ENCODE measurements at regions not wholly inside any gene's neighbourhood (a gene's known extent, or its start where the extent isn't known, plus 50 kb on each side); places are given as distances from the start of the nearest gene placed in this dataset.

DNA sequence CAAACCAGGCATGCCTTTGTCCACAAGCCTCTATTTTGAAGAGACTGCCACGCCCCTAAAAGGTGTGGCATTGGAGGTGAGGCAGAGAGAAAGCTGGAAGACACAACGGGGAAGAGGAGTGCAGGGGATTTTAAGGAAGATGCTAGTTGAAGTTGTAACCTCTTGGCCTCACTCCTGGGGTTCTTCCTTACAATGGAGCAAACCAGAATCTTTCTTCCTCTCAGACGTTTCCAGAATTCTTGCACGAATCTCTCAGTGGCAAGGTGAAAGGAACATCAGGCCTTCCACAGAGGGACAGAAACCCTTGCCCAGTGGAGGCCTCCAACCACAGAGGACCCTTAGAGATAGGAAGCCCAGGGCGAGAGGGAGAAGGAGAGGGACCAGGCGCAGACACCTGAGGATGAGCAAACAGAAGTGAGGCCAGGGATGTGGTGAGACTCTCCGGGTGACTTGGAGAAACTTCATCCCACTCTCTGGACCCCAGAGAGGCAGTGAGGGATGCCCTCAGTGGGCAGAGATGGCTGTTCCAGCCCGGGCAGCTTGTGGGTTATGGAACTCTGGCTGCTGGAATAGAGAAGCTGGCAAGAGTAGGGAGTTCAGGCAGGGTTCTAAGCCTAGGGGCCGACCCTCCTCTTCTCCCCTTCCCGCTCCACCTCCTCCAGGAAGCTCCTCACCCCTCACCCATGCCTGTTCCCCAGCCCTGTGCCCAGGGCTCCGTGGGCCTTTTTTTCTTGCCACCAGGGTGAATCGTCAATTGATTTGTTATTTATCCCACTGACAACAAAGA, 136.8 kb upstream of the RUNX3 start:
- H3K4me3 ChIP-seq (ENCODE audit: low read length), result no peak overlapping the region
- no peaks in the 10 kb centered on the region for H3K27me3 ChIP-seq (ENCODE audit: insufficient read depth, low read length)
- H3K4me1 ChIP-seq (ENCODE audit: insufficient read depth, low read length), result peaks cover 28% of the 10 kb centered on the region
- H3K9me3 ChIP-seq (ENCODE audit: low read depth, low read length), result no peaks in the 10 kb centered on the region

DNA sequence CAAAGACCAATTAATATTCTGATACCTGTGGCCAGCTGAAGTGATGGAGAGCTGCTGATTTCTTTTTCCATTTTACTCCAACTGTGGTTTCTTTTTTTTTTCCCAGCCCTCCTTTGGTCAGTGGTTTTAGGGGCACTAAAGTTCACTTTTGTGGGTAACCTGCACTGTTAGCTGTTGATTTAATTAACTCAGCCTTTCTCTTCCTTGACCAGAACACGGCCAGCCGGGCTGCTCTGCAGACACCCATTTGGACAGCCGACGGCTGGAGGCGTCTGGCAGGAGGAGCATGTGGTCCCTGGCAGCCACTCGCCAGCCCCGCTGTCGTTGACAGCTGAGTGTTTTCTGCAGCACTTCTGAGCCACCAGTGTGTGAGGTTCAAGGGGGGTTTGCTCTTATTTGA, 136.2 kb upstream of the RUNX3 start:
- H3K27me3 ChIP-seq (ENCODE audit: insufficient read depth, low read length), result no peaks in the 10 kb centered on the region
- H3K4me1 ChIP-seq (ENCODE audit: insufficient read depth, low read length), result peaks cover 28% of the 10 kb centered on the region
- no peak overlapping the region for H3K4me3 ChIP-seq (ENCODE audit: low read length)

DNA sequence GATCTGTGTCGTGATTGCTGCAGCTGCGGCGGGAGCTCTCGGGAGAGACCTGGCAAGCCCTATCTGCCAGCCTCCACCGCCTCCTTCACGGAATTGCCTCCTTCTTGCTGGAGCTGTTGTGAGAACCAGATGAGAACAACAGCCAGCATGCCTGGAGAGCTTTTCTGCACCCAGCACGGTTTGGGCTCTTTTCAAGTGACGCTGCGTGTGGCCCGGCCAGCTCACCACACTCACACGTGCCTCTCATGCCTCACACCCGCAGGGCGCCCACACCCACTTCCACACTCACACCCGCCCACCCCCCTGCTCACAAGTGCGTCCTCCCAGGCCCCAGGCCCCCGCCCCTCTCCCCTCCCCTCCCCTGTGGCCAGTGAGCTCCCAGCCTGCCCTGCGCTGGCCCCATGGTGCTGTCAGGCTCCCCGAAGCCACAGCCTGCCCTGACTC, 135.7 kb upstream of the RUNX3 start:
- no peak overlapping the region for H3K4me3 ChIP-seq (ENCODE audit: low read length)
- peaks cover 28% of the 10 kb centered on the region for H3K4me1 ChIP-seq (ENCODE audit: insufficient read depth, low read length)
- no peaks in the 10 kb centered on the region for H3K27me3 ChIP-seq (ENCODE audit: insufficient read depth, low read length)
- no peaks in the 10 kb centered on the region for H3K9me3 ChIP-seq (ENCODE audit: low read depth, low read length)

More for the DNA sequence above, 136.2 kb upstream of the RUNX3 start:
- no peaks in the 10 kb centered on the region for H3K9me3 ChIP-seq (ENCODE audit: low read depth, low read length)

DNA sequence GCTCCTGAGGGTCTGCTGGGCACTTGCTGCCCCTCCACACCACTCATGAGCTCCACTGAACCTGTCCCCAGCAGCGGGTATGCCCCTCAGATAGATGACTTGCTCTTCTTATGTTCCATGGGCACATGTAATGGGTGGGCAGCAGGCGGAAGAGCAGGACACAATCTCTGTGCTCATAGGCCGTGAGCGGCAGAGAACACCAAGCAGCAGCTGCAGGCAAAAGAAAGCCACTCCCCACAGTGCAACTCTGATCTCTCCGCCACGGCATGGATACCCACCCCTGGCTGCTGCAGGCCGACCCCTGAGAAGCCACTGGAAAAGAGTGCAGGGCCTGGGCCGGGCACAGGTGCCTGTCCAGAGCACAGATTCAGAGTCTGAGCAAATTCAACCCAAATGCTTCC, 135.2 kb upstream of the RUNX3 start:
- Histone ChIP-seq H3K4me3 (ENCODE audit: low read length) (no peak overlapping the region), H3K9me3 (ENCODE audit: low read depth, low read length) (no peaks in the 10 kb centered on the region), H3K4me1 (ENCODE audit: insufficient read depth, low read length) (peaks cover 28% of the 10 kb centered on the region), H3K27me3 (ENCODE audit: insufficient read depth, low read length) (no peaks in the 10 kb centered on the region)

DNA sequence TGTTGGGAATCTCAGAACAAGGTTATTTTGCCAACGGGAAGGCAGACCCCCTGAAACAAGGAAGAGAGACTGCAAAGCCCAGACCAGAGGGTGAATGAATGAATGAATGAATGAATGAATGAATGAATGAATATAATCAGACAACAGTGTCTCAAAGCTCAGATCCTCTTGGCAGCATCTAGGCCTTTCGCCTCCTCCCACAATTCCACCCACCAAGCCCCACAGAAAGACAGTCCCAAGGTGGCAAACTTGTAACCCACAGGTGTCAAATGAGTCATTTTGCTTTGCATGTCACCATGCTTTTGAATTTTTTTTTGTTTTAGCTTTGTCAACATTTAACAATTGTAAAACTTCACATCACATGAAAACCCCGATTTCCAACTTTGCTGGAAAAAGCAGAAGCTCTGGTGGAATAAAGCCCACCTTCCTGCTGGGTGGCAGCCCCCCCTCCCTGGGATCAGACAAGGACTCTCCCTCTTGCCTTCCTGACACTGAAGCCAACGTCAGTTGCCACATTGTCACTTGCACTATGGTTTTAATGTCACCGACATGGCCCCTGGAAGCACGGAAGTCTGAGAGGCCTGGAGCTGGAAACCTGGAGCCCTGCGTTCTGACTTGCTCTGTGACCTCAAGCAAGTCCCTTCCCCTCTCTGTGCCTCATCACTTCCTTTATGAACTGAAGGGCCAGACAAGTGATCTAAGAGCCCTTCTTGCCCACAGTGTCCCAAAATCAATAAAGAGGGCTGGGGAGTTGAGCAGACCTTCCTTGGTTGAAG, 134.6 kb upstream of the RUNX3 start:
- Histone ChIP-seq H3K27me3 (ENCODE audit: insufficient read depth, low read length) (no peaks in the 10 kb centered on the region), H3K9me3 (ENCODE audit: low read depth, low read length) (no peaks in the 10 kb centered on the region), H3K4me3 (ENCODE audit: low read length) (no peak overlapping the region), H3K4me1 (ENCODE audit: insufficient read depth, low read length) (peaks cover 28% of the 10 kb centered on the region)

DNA sequence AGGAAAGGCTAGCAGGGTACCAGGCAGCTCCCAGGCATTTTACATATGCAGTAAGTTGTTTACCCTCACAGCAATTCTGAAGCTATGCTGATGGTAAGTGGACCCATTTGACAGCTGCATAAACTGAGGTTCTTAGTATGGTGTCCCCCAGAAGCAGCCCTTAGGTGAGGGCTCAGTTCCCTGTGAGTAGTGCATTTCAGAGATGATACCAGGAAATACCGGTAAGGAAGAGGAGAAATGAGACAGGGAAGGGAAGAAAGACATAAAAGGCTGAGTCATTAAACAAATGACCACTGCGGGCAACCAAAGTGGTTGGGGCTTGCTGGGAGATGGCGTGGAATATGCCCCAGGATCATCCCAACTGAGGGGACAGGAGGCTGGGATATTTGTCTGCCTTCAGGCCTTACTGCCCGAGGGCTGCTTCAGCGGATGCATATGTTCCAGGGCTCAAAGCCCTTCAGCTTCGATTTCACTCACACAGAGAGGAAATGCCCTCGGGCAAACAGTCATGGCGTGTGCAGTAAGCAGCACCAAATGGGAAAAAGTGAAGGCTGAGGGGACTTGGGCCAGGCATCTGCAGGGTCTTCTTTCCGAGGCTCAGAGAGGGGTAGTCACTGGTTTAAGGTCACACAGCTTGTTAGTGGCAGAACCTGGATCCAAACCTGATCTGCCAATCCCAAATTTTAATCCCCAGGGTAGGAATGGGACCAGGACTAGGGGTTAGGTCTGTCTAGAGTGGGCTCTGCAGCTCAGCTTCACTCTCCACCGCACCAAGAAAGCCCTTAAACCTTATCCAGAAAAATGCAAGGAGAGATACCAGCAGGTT, 133.7 kb upstream of the RUNX3 start:
- no peaks in the 10 kb centered on the region for H3K27me3 ChIP-seq (ENCODE audit: insufficient read depth, low read length)
- no peaks in the 10 kb centered on the region for H3K9me3 ChIP-seq (ENCODE audit: low read depth, low read length)
- peaks cover 28% of the 10 kb centered on the region for H3K4me1 ChIP-seq (ENCODE audit: insufficient read depth, low read length)
- H3K4me3 ChIP-seq (ENCODE audit: low read length), result no peak overlapping the region

DNA sequence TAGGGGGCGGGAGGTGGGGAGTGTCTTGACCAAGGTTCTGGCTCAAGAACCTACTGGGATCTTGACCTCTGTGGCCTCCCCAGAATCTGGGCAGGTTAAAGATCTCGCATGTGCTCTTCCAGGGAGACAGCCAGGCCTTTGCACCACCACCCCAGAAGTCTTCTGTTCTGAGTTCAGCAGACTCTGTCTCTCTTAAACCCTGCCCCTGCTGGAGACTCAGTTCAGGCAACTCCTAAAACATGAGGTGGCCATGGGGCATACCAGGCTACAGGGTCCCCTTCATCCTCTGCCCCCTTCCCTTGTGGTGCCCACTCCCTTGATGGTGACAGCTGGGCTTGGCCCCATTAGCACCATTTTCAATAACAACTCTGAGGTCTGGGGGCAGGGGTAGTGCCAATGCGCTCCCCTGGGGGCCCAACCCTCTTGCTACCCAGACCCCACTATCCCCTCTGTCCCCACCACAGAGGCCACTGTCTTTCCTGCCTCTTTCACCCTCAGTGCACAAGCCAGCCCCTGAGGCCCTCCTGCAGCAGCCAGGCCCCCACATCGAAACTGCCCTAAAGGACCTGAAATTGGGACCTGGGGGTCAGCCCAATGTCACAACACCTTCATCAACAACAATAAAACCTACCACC, 132.7 kb upstream of the RUNX3 start:
- Histone ChIP-seq H3K4me3 (ENCODE audit: low read length) (no peak overlapping the region), H3K4me1 (ENCODE audit: insufficient read depth, low read length) (peaks cover 28% of the 10 kb centered on the region), H3K27me3 (ENCODE audit: insufficient read depth, low read length) (no peaks in the 10 kb centered on the region), H3K9me3 (ENCODE audit: low read depth, low read length) (no peaks in the 10 kb centered on the region)

DNA sequence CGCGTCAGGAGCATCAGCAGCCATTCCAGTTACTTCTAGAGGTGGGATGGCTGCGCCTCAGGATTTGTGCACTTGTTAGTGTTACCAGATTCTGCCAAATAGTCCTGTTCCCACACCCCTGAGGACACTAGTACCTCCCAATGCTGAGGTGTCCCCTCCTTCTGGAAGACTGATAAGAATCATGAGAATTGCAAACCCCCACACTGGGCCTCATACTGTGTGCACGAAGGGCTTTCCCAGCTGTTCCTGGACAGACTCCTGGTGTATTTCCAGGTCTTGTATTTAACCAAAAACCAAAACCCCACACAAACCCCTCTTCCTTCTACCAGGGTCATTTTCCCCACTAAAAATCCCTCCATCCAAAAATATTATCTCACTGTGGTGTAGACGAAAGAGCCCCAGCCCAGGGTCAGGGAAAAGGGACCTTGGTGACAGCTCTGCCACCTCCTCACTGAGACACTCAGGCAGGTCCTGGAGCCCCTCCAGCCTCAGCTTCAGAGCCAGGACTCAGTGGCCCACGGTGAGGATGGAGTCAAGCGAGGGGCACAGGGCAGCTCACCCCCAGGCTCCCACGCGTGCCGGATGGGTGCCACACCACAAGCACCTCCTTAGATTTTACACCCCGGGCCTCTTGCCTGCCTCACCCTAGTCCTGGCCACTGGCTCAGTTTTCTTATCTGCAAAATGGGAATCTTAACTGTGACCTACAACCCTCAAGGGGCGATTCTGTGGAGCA, 131.4 kb upstream of the RUNX3 start:
- H3K9me3 ChIP-seq (ENCODE audit: low read depth, low read length), result no peaks in the 10 kb centered on the region
- H3K4me1 ChIP-seq (ENCODE audit: insufficient read depth, low read length), result peaks cover 20% of the 10 kb centered on the region
- no peaks in the 10 kb centered on the region for H3K27me3 ChIP-seq (ENCODE audit: insufficient read depth, low read length)
- H3K4me3 ChIP-seq (ENCODE audit: low read length), result no peak overlapping the region

DNA sequence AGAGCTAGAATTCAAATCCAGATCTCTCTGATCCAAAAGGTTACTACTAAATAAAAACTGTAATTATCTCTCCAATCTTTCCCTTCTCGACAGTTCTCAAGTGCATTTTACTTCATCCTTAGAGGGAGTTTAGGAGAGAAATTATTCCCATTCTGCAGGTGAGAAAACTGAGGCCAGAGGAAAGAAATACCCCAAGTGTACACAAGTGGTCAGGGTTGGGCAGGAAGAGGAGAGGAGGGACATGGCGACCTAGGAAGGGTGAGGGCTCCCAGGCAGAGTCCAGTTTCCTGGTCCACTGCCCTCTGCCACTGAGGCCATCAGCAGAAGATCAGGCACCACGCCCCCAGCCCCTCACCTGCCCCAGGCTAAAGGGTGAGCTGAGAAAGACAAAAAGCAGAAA, 127.1 kb upstream of the RUNX3 start:
- H3K27me3 ChIP-seq (ENCODE audit: insufficient read depth, low read length), result no peaks in the 10 kb centered on the region
- H3K4me1 ChIP-seq (ENCODE audit: insufficient read depth, low read length), result no peaks in the 10 kb centered on the region
- H3K4me3 ChIP-seq (ENCODE audit: low read length), result no peak overlapping the region
- no peaks in the 10 kb centered on the region for H3K9me3 ChIP-seq (ENCODE audit: low read depth, low read length)

DNA sequence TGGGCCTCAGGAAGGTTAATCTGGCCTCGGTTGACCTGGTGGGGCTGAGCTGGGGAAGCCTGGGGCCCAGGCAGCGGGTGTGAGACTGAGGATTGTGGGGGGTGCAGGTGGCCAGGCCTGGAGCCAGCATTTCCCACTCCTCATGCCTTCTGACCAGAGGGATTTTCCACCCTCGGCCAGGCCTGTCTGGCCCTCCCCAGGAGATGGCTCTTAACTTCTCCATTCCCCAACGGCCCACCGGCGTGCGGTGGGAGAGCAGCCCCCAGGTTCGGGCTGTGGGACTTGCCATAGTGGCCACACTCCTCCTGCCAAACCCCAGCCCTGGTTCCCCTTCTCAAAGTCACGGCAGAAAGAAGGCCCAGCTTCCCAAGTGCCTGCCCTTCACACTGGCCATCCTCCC, 126.5 kb upstream of the RUNX3 start:
- Histone ChIP-seq H3K4me3 (ENCODE audit: low read length) (no peak overlapping the region), H3K9me3 (ENCODE audit: low read depth, low read length) (no peaks in the 10 kb centered on the region), H3K27me3 (ENCODE audit: insufficient read depth, low read length) (no peaks in the 10 kb centered on the region), H3K4me1 (ENCODE audit: insufficient read depth, low read length) (no peaks in the 10 kb centered on the region)

DNA sequence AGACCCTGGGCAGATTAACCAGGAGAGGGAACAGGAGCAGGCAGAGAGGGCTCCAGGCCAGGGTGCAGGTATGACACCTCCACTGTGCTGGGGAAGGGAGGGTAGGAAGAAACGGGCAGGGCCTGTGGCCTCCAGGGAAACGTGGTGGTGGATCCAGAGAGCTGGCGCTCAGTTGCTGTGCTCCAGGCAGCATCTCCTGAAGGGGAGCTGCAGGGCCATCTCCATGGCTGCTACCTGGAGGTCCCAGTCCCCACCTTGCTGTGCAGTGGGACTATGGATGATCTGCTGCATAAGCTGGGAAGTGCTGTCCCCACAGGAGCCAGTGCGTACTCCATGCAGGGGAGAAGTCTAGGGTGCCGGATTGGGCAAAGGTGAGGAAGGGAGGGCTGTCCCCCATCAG, 125.9 kb upstream of the RUNX3 start:
- Histone ChIP-seq H3K4me1 (ENCODE audit: insufficient read depth, low read length) (no peaks in the 10 kb centered on the region), H3K4me3 (ENCODE audit: low read length) (no peak overlapping the region), H3K9me3 (ENCODE audit: low read depth, low read length) (no peaks in the 10 kb centered on the region), H3K27me3 (ENCODE audit: insufficient read depth, low read length) (no peaks in the 10 kb centered on the region)

DNA sequence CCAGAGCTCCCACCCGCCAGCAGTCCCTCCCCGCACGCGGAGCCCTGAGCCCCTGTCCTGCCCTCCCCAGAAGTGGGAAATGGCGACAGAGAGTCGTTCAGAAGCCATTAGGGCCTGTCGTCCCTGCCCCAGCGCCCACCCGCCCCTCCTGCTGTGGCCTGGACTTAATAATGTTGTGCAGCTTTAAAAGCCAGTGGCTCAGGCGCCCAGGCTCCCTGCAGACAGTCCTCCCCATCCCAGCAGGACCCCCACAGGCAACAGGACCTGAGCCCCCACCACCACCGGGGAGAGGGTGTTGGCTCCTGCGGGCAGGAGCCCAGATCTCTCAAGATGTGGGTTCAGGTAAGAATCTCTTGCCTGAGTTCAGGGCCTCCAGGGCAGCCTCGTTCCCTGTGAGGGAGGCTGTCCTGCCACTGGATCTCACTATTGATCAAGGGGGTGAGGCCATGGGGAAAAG, 125.3 kb upstream of the RUNX3 start:
- no peaks in the 10 kb centered on the region for H3K9me3 ChIP-seq (ENCODE audit: low read depth, low read length)
- H3K4me3 ChIP-seq (ENCODE audit: low read length), result no peak overlapping the region
- no peaks in the 10 kb centered on the region for H3K27me3 ChIP-seq (ENCODE audit: insufficient read depth, low read length)
- no peaks in the 10 kb centered on the region for H3K4me1 ChIP-seq (ENCODE audit: insufficient read depth, low read length)

DNA sequence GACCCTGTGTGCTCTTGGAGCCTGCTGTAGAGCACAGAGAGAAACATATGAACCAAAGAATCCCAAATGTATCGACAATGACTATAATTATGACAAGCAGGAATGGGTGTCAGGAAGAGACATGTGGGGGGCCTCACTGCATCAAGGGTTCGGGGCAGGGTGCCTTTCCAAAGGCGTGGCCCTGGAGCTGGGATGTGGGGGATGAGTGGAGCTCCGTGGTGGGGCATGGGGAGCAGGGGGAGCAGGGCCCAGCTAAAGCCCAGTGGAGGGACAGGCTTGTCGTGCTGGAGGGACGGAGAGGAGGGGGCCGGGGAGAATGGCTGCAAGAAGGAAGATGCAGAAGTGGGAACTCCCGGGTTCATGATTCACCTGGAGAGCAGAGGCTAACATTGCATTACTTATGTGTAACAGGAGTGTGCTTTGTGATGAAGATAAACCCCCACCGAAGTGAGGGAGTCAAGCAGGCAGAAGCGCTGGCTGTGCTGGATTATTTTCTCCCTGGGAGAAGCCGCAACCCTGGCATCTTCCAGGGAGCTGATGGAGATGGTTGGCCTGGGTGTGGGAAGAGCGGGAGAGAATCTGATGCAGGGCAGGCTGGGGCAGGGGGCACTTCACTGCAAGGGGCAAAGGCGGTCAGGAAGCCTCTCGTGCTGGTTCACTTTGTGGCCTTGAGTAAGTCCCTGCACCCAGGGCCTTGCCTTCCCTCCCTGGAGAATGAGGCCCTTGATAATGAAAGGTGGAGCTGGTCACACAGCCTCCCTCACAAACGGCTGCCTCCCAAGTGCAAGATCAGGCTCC, 124.6 kb upstream of the RUNX3 start:
- Histone ChIP-seq H3K9me3 (ENCODE audit: low read depth, low read length) (no peaks in the 10 kb centered on the region), H3K4me1 (ENCODE audit: insufficient read depth, low read length) (no peaks in the 10 kb centered on the region), H3K4me3 (ENCODE audit: low read length) (no peak overlapping the region), H3K27me3 (ENCODE audit: insufficient read depth, low read length) (no peaks in the 10 kb centered on the region)

Data from mononuclear cell (primary cell).